Central memory CD8-positive, alpha-beta T cell (primary cell): ENCODE measurements at regions not wholly inside any gene's neighbourhood (a gene's known extent, or its start where the extent isn't known, plus 50 kb on each side); places are given as distances from the start of the nearest gene placed in this dataset.

Experiments used
- ATAC-seq: fragments of 150-1000 bp; cut with Tn5 transposase; replicated peaks from 2 replicates; pipeline ENCODE4 v1.10.0; 2022; ENCODE audit warnings: mild to moderate bottlenecking, moderate FRiP score, moderate number of reproducible peaks; ENCODE audit not compliant: poor library complexity, severe bottlenecking; ENCODE audit errors: extremely low read depth
- DNase-seq, 2 donors: peaks; one replicate each; pipeline ENCODE4 v3.0.0; 2021; ENCODE audit warnings: low spot score in 2 of 2
- H3K27ac Mint-ChIP-seq: one replicate; pipeline ENCODE4 v1.8.0; 2022; ENCODE audit warnings: low read depth, mild to moderate bottlenecking, moderate library complexity, mixed read lengths
- H3K27me3 Mint-ChIP-seq: one replicate; pipeline ENCODE4 v1.8.0; 2022; ENCODE audit warnings: mixed read lengths
- H3K36me3 Mint-ChIP-seq: one replicate; pipeline ENCODE4 v1.8.0; 2022; ENCODE audit warnings: mild to moderate bottlenecking, moderate library complexity, mixed read lengths; ENCODE audit not compliant: insufficient read depth
- H3K4me1 Mint-ChIP-seq: one replicate; pipeline ENCODE4 v1.8.0; 2022; ENCODE audit warnings: mixed read lengths
- H3K4me3 Mint-ChIP-seq: one replicate; pipeline ENCODE4 v1.8.0; 2022; ENCODE audit warnings: mild to moderate bottlenecking, moderate library complexity, mixed read lengths
- H3K9me3 Mint-ChIP-seq: one replicate; pipeline ENCODE4 v1.8.0; 2022; ENCODE audit warnings: mixed read lengths

GRCh38 chr13:107458269-107458668 is 757.1 kb downstream of the LIG4 start:
- no peaks in the 10 kb centered on the region for H3K36me3 Mint-ChIP-seq
- H3K27ac Mint-ChIP-seq: no peak overlapping the region
- no peaks in the 10 kb centered on the region for H3K4me1 Mint-ChIP-seq
- no peak for DNase-seq
- no peak for ATAC-seq
- H3K9me3 Mint-ChIP-seq: peaks cover 28% of the 10 kb centered on the region
- H3K4me3 Mint-ChIP-seq: no peak overlapping the region
- no peaks in the 10 kb centered on the region for H3K27me3 Mint-ChIP-seq

- Mint-ChIP-seq H3K4me1 (no peaks in the 10 kb centered on the region), H3K27me3 (no peaks in the 10 kb centered on the region), H3K4me3 (no peak overlapping the region), H3K27ac (no peak overlapping the region), H3K9me3 (peaks cover 28% of the 10 kb centered on the region), H3K36me3 (no peaks in the 10 kb centered on the region)
- ATAC-seq: no peak
- DNase-seq: no peak
Observed at GRCh38 chr13:107457686-107458085, 757.6 kb downstream of the LIG4 start.

GRCh38 chr13:107456431-107456830 is 758.9 kb downstream of the LIG4 start:
- Mint-ChIP-seq H3K27ac (no peak overlapping the region), H3K36me3 (no peaks in the 10 kb centered on the region), H3K27me3 (no peaks in the 10 kb centered on the region), H3K9me3 (peaks cover 29% of the 10 kb centered on the region), H3K4me3 (no peak overlapping the region), H3K4me1 (no peaks in the 10 kb centered on the region)
- DNase-seq (no peak), ATAC-seq (no peak)

- Mint-ChIP-seq H3K4me3 (no peak overlapping the region), H3K9me3 (peaks cover 38% of the 10 kb centered on the region), H3K36me3 (no peaks in the 10 kb centered on the region), H3K4me1 (no peaks in the 10 kb centered on the region), H3K27me3 (no peaks in the 10 kb centered on the region), H3K27ac (no peak overlapping the region)
- ATAC-seq (no peak), DNase-seq (no peak)
Observed at GRCh38 chr13:107452833-107453232, 762.5 kb downstream of the LIG4 start.

GRCh38 chr13:107450931-107451330 is 764.4 kb downstream of the LIG4 start:
- no peak for DNase-seq
- H3K4me3 Mint-ChIP-seq: no peak overlapping the region
- ATAC-seq: no peak

GRCh38 chr13:107450431-107450830 is 764.9 kb downstream of the LIG4 start:
- ATAC-seq (no peak), DNase-seq (no peak)
- H3K27me3 Mint-ChIP-seq: no peaks in the 10 kb centered on the region
- H3K27ac Mint-ChIP-seq: no peak overlapping the region
- peaks cover 38% of the 10 kb centered on the region for H3K9me3 Mint-ChIP-seq
- no peaks in the 10 kb centered on the region for H3K36me3 Mint-ChIP-seq
- H3K4me1 Mint-ChIP-seq: no peaks in the 10 kb centered on the region
- no peak overlapping the region for H3K4me3 Mint-ChIP-seq

More at GRCh38 chr13:107450931-107451330, 764.4 kb downstream of the LIG4 start:
- peaks cover 42% of the 10 kb centered on the region for H3K9me3 Mint-ChIP-seq
- H3K27me3 Mint-ChIP-seq: no peaks in the 10 kb centered on the region
- no peaks in the 10 kb centered on the region for H3K4me1 Mint-ChIP-seq
- no peaks in the 10 kb centered on the region for H3K36me3 Mint-ChIP-seq
- H3K27ac Mint-ChIP-seq: no peak overlapping the region

GRCh38 chr13:107447591-107447990 is 767.7 kb downstream of the LIG4 start:
- peaks cover 31% of the 10 kb centered on the region for H3K9me3 Mint-ChIP-seq
- H3K27ac Mint-ChIP-seq: no peak overlapping the region
- ATAC-seq: no peak
- no peak for DNase-seq
- H3K4me3 Mint-ChIP-seq: no peak overlapping the region
- no peaks in the 10 kb centered on the region for H3K27me3 Mint-ChIP-seq
- no peaks in the 10 kb centered on the region for H3K36me3 Mint-ChIP-seq
- no peaks in the 10 kb centered on the region for H3K4me1 Mint-ChIP-seq

- peaks cover 22% of the 10 kb centered on the region for H3K9me3 Mint-ChIP-seq
- H3K4me1 Mint-ChIP-seq: no peaks in the 10 kb centered on the region
- H3K4me3 Mint-ChIP-seq: no peak overlapping the region
- no peaks in the 10 kb centered on the region for H3K36me3 Mint-ChIP-seq
- no peak overlapping the region for H3K27ac Mint-ChIP-seq
- H3K27me3 Mint-ChIP-seq: no peaks in the 10 kb centered on the region
- ATAC-seq (no peak), DNase-seq (no peak)
Observed at GRCh38 chr13:107441279-107441678, 774.1 kb downstream of the LIG4 start.

GRCh38 chr13:107438251-107438650 is 777.1 kb downstream of the LIG4 start:
- Mint-ChIP-seq H3K27me3 (no peaks in the 10 kb centered on the region), H3K4me3 (no peak overlapping the region)

GRCh38 chr13:107434347-107434746 is 781.0 kb downstream of the LIG4 start:
- Mint-ChIP-seq H3K4me1 (no peaks in the 10 kb centered on the region), H3K4me3 (no peak overlapping the region), H3K27me3 (no peaks in the 10 kb centered on the region), H3K9me3 (peaks cover 4% of the 10 kb centered on the region), H3K36me3 (no peaks in the 10 kb centered on the region), H3K27ac (no peak overlapping the region)
- DNase-seq: no peak
- ATAC-seq: no peak

More at GRCh38 chr13:107438251-107438650, 777.1 kb downstream of the LIG4 start:
- Mint-ChIP-seq H3K9me3 (peaks cover 22% of the 10 kb centered on the region), H3K36me3 (no peaks in the 10 kb centered on the region), H3K27ac (no peak overlapping the region), H3K4me1 (no peaks in the 10 kb centered on the region)
- ATAC-seq (no peak), DNase-seq (no peak)

GRCh38 chr13:107427536-107427935 is 787.8 kb downstream of the LIG4 start:
- ATAC-seq (no peak), DNase-seq (no peak)
- Mint-ChIP-seq H3K4me1 (no peaks in the 10 kb centered on the region), H3K9me3 (peaks cover 12% of the 10 kb centered on the region), H3K27me3 (no peaks in the 10 kb centered on the region), H3K4me3 (no peak overlapping the region), H3K27ac (no peak overlapping the region), H3K36me3 (no peaks in the 10 kb centered on the region)

- no peaks in the 10 kb centered on the region for H3K36me3 Mint-ChIP-seq
- no peak for ATAC-seq
- peaks cover 15% of the 10 kb centered on the region for H3K9me3 Mint-ChIP-seq
- H3K4me1 Mint-ChIP-seq: no peaks in the 10 kb centered on the region
- H3K4me3 Mint-ChIP-seq: no peak overlapping the region
- H3K27ac Mint-ChIP-seq: no peak overlapping the region
- no peak for DNase-seq
- no peaks in the 10 kb centered on the region for H3K27me3 Mint-ChIP-seq
Observed at GRCh38 chr13:107422421-107422820, 792.9 kb downstream of the LIG4 start.

GRCh38 chr13:107421951-107422350 is 793.4 kb downstream of the LIG4 start:
- Mint-ChIP-seq H3K9me3 (peaks cover 16% of the 10 kb centered on the region), H3K4me1 (no peaks in the 10 kb centered on the region), H3K4me3 (no peak overlapping the region), H3K27me3 (no peaks in the 10 kb centered on the region), H3K36me3 (no peaks in the 10 kb centered on the region), H3K27ac (no peak overlapping the region)
- no peak for DNase-seq
- no peak for ATAC-seq

GRCh38 chr13:107421028-107421427 is 794.3 kb downstream of the LIG4 start:
- H3K36me3 Mint-ChIP-seq: no peaks in the 10 kb centered on the region
- no peaks in the 10 kb centered on the region for H3K4me1 Mint-ChIP-seq
- peaks cover 25% of the 10 kb centered on the region for H3K9me3 Mint-ChIP-seq
- DNase-seq (no peak), ATAC-seq (no peak)
- no peaks in the 10 kb centered on the region for H3K27me3 Mint-ChIP-seq
- no peak overlapping the region for H3K27ac Mint-ChIP-seq
- no peak overlapping the region for H3K4me3 Mint-ChIP-seq
